Fibroblast of skin of abdomen (primary cell): ENCODE measurements at regions not wholly inside any gene's neighbourhood (a gene's known extent, or its start where the extent isn't known, plus 50 kb on each side); places are given as distances from the start of the nearest gene placed in this dataset.
A peak's percentile ranks its signal among the peaks of the same experiment; 100 is the strongest.

Experiments
- DNase-seq: peaks from one replicate; pipeline ENCODE4 v3.0.0-alpha.2; 2013

- no peak for DNase-seq
Measured at GRCh38 chr12:126727218-126728075, 1539.5 kb upstream of the TMEM132C start.

DNA sequence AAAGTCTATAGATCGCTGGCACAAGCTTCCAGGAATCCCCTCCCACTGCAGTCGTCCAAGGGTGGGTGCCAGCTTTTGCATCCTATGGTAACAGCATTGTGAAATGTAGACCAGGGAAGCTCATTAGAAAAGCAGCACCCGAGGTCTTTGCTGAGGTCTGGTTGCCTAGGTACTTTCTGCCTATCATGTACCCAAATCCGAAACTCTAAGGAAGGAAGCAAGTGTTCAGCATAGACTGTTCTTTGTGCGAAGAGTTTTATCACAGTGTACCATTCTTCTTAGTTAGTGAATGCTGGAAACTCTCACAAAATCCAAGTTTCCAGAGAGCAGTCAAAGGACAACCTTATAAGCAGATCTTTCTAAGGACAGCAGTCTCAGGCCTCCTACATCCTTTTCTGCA, 1532.7 kb upstream of the TMEM132C start:
- DNase-seq, result no peak

DNA sequence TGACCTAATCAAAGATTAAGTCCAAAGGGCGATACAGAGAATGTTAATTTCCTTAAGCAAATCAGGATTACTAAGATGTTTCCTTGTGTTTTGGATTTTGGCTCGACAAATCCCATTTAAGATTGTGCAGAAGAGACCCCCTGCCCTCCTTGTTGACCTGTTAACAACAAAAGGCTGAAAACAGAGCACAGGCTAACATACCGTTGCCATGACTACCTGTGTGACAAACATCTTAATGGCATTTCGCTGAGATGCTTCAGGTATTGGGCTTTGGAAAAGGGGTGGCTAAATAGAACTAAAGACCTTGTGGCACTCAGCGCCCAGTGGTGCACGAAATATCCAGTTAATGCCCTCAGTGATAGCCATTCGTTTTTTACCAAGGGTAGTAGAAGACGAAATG, 1532.3 kb upstream of the TMEM132C start:
- no peak for DNase-seq

- no peak for DNase-seq
Measured at GRCh38 chr12:126741536-126742240, 1525.3 kb upstream of the TMEM132C start.

GRCh38 chr12:126742241-126742641, 1524.7 kb upstream of the TMEM132C start:
- no peak for DNase-seq

DNA sequence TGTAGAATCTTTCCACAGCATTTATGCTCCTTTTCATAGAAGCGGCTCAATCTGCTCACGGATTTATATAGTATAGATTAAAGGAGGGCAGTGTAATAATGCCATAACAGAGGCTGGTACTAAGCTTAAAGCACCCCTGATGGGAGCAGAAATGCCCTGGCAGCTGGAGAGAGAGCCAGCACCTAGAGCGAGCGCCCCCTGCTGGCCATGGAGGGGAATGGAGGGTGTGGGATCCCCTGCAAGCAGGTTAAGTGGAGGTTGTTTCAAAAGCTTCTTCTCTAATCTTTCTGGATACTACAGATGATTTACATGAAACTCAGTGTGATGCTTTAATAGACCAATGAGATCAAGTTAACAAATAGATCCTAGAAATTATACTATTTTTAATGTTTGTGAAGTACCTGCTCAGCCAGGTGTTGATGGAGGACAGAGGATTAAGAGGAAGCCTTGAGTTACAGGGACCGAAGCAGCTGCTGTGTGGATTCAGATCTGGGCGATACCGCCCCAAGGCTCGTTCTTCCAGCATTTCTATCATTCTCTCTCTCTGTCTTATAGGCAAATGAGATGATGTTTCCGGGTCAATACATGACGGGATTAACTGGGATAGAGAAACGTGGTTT, 1519.3 kb upstream of the TMEM132C start:
- DNase-seq, result peak; percentile 2

GRCh38 chr12:126752021-126752420, 1514.9 kb upstream of the TMEM132C start:
- no peak for DNase-seq

GRCh38 chr12:126757326-126757725, 1509.6 kb upstream of the TMEM132C start:
- DNase-seq, result no peak

- DNase-seq, result no peak
Measured at GRCh38 chr12:126760092-126760491, 1506.9 kb upstream of the TMEM132C start.

DNA sequence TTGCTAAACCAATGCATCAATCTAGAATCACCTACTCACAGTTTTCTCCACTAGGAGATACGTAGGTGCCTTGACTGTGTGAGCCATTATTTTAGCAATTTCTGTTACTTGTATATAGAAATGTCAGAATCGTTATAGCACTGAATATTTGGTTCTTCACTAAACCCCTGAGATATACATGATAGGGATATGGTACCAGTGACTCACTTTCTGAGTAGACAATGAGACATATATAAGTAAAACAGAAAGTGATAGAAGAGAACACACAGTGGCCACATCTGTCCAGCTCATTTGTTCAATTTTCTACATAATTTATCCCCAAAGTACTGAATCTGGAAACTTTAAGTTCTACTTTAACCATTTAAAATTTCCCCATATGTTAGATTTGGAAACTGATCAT, 1505.5 kb upstream of the TMEM132C start:
- DNase-seq, result no peak

GRCh38 chr12:126762150-126762549, 1504.8 kb upstream of the TMEM132C start:
- DNase-seq, result no peak

DNA sequence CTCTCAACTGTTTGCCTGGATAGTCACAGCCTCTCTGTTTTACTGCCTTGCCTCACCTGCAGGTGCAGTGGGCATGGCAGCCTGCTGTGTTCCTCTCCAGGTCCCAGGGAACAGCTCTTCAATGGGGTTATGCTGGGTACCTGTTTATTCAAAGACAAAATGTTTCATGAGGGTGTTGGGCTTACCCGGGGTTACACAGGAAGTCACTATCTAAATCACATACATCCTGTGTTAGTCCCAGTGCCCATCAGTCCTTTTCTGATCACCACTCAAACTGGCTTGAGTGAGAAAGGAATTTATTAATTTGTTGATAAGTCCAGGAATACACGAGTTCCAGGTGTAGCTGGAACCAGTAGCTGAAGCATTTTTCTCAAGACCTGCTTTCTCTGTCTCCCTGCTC, 1503.6 kb upstream of the TMEM132C start:
- no peak for DNase-seq

DNA sequence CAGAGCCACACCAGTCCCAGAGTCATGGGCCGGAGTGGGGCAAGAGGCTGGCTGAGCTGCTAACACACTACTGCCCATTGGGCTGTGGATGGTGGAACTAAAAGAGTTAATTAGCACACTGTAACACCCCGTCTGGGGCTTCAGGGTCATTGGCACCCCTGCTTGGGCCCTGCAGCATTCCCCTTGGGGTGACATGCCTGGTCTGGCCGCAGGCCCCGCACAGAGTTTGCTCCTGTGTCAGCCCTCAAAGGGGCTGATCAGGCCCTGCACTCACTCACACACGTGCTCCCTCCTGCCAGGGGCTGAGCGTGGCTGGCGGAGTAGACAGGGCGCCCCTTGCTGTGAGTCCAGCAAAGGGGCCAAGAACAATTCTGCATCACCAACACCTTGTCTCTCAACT, 1499.6 kb upstream of the TMEM132C start:
- no peak for DNase-seq

GRCh38 chr12:126768517-126768916, 1498.5 kb upstream of the TMEM132C start:
- DNase-seq, result no peak

DNA sequence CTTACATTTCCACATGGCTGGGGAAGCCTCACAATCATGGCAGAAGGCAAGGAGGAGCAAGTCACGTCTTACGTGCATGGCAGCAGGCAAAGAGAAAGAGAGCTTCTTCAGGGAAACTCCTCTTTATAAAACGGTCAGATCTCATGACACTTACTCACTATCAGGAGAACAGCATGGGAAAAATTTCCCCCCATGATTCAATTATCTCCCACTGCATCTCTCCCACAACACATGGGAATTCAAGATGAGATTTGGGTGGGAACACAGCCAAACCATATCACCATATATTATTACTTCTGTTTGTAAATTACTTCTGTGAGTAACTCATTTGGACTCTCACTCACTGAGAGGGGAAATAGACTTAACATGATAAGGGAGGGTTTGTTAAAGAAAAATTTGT, 1496.8 kb upstream of the TMEM132C start:
- no peak for DNase-seq

DNA sequence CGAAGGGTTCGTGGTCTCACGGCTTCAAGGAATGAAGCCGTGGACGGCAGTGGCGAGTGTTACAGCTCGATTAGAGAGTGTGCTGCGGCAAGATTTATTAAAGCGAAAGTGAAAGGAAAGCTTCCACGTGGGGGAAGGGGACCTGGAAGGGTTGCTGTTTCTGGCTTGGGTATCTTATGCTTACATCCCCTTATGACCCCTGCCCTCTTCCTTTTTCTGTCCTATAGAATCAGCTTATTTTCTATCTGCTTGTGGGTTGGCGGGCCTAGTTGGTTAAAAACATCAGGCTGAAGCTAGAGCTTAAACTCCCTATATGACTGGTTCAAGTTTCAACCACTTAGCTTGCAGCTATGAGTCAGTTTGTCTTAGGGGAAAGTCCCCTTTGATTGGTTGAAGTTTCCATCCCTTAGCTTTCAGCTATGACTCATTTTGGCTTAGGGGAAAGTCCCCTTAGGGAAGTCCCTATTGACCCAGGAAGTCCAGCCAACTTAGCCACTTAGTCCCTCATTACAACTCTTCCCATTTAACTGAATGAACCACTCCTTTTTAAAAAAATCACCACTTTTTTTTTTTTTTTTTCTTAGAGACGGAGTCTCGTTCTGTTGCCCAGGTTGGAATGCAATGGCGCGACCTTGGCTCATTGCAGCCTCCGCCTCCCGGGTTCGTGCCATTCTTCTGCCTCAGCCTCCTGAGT, 1494.7 kb upstream of the TMEM132C start:
- no peak for DNase-seq

- no peak for DNase-seq
Measured at GRCh38 chr12:126773012-126773411, 1494.0 kb upstream of the TMEM132C start.

DNA sequence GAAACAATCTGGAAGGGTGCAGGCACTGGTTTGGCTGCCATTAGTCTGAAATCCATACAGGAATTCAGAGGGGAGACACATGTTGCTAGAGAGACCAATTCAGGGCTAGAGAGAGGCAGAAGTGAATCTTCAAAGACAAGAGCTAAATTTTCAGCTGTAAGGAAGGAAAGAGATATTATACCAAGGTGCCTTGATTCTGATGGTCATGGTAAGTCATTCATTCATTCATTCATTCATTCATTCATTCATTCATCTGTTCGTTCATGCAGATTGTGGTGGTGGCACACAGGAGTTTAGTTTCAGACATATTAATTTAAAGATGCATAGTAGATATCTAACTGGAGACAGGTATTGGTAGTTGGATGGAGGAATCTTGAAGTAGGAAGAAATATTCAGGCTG, 1493.5 kb upstream of the TMEM132C start:
- DNase-seq, result no peak

DNA sequence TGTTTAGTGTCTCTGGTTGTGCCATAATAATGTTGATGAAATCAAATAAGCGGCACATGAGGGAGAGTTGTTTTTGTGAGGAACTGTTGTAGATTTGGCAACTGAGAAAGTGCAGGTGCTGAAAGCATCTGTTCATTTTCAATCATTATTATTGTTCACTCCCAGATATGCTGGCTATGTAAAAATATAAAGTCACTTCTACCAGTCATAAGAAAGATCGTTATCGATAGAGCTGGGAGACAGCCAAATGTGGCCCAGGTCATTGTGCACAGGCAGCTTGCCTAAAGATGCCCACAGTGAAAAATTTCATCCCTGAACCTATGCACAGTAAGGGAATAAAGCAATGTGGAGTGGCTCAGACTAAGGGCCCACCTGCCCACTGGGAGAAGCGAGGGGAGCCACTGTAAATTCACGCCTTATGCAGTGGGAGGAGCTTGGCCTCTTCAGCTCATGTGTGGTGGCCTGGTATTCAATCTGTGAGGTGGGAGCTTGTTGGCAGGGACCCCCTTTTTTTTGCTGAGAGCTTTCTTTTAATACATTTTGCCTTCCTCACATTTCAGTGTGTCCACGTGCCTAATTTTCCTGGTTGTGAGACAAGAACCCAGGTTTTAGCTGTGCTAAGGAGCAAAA, 1490.8 kb upstream of the TMEM132C start:
- DNase-seq, result no peak

- no peak for DNase-seq
Measured at GRCh38 chr12:126780343-126780742, 1486.6 kb upstream of the TMEM132C start.

DNA sequence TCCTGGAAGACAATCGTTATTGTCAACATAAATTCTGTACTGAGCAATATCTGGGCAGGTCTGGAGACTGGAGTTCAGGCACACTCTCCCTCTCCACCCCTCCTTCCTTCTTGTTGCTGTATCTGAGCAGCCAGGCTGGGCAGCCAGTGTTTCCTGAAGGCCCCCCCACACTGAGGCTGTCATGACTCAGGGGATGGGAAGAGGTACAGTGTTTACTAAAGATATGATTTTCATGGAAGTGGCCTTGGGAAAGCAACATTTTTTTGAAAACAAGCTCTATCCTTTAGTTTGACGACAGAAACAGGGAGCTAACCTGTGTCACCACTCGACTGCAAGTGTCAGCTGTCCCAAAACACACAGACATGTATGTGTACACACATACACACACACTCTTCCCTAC, 1485.4 kb upstream of the TMEM132C start:
- no peak for DNase-seq

- DNase-seq, result no peak
Measured at GRCh38 chr12:126782083-126782482, 1484.9 kb upstream of the TMEM132C start.
